Gastrocnemius medialis (tissue), 4 donors: ENCODE measurements at regions not wholly inside any gene's neighbourhood (a gene's known extent, or its start where the extent isn't known, plus 50 kb on each side); places are given as distances from the start of the nearest gene placed in this dataset.

Experiments
- POLR2A ChIP-seq, 2 donors: fragments of 450-650 bp; IDR thresholded peaks; one replicate each; pipeline ENCODE4 v1.6.1; 2017; ENCODE audit warnings: antibody characterized with exemption in 2 of 2, mild to moderate bottlenecking in 2 of 2, moderate library complexity in 2 of 2
- TF ChIP-seq, protein P1 (sequence below), 5 experiments: fragments of 450-650 bp in 3 of 5; fragments of 200-600 bp in 2 of 5; sonication (generic) in 2 of 5; IDR thresholded peaks in 4 of 5; conservative IDR thresholded peaks in 1 of 5; 1 replicate in 4 of 5; 2 replicates in 1 of 5; pipeline ENCODE4 v1.5.1; 2016 to 2019; ENCODE audit warnings: antibody characterized with exemption in 5 of 5, mild to moderate bottlenecking in 3 of 5, moderate library complexity in 3 of 5

DNA sequence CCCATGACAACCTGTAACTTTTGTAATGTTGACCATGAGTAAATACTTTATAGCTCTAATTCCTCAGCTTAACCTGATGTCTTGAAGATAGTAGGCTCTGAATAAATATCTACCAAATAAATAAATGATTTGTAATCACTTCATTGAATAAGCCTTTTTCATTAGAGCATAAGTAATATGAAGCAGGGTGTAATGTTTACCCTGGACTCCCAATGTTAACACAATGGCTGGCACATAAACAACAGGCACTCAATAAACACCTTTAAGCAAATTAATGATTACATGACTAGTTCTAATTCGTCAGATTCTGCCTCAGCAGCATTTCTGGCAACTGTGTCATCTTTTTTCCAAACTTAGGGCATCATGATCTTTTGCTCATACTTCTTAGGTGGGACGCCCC lies 396.3 kb downstream of the LIG4 start:
- no peak for TF ChIP-seq POLR2A (IDR thresholded peaks at IDR 0.05)
- TF ChIP-seq, protein P1, sequence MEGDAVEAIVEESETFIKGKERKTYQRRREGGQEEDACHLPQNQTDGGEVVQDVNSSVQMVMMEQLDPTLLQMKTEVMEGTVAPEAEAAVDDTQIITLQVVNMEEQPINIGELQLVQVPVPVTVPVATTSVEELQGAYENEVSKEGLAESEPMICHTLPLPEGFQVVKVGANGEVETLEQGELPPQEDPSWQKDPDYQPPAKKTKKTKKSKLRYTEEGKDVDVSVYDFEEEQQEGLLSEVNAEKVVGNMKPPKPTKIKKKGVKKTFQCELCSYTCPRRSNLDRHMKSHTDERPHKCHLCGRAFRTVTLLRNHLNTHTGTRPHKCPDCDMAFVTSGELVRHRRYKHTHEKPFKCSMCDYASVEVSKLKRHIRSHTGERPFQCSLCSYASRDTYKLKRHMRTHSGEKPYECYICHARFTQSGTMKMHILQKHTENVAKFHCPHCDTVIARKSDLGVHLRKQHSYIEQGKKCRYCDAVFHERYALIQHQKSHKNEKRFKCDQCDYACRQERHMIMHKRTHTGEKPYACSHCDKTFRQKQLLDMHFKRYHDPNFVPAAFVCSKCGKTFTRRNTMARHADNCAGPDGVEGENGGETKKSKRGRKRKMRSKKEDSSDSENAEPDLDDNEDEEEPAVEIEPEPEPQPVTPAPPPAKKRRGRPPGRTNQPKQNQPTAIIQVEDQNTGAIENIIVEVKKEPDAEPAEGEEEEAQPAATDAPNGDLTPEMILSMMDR (IDR thresholded peaks at IDR 0.05 in 4 of 5, conservative IDR thresholded peaks at IDR 0.05 in 1 of 5): no peak
